GM12874 (cell line): ENCODE measurements at regions not wholly inside any gene's neighbourhood (a gene's known extent, or its start where the extent isn't known, plus 50 kb on each side); places are given as distances from the start of the nearest gene placed in this dataset.

ENCODE experiments used
- CTCF ChIP-seq: IDR thresholded peaks from 2 replicates; pipeline ENCODE4 v1.5.1; 2011; ENCODE audit warnings: low read depth, mild to moderate bottlenecking, control low read depth, low read length, moderate library complexity; ENCODE audit not compliant: insufficient read depth

DNA sequence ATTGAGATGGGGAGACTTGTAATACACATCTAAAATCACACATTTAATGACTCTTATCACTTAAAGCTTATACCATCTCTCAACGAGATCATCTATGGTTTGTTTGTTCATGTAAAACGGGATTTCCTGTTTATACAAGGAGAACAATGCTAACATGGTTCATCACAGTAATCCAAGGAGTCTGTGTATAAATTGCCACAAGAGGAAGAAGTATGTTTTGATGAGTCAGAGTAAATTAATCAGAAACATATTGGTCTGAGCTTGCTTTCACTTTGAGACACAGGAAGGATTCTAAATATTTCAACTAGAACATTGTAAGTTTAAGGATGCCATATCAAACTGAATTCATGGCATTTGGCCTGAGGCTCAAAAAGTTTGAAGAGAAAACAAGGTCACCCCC is 594.1 kb downstream of the GLUD2 start:
- TF ChIP-seq CTCF, result no peak

GRCh38 chrX:121642415-121642814 is 595.0 kb downstream of the GLUD2 start:
- TF ChIP-seq CTCF, result no peak

DNA sequence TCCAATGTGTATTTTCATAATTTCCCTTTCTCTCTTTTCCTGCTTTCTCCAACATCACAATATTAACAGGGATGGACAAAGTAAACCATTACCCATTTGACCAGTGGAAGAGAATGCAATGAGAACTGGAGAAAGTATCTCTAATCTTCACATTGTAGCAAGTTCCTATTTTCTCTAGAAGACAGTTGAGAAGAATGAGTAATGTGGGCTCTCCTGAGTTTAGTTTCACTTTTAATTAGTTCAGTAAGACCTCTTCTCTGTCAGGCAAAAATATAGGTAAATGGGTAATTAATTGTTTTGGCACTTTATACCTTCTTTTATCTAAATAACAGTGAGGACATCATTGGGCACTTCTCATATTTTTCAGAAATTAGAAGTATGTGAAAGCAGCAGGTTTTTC is 602.0 kb downstream of the GLUD2 start:
- TF ChIP-seq CTCF, result no peak

DNA sequence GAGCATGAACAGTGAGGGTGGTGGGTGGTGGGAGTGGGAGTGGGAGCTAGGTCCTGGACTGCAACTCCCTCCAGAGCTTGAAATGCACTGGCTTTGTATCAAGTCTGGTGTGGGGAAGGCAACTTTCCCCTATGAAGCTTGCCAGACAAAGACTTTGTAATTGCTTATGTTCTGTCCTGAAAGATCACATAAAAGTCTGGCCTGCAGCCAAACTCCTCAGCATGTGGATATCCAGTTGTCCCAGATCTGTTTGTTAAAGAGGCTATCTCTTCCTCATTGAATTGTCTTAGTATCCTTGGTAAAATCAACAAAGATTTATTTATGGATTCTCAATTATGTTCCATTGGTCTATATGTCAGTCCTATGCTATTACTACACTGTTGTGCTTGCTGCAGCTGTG is 607.9 kb downstream of the GLUD2 start:
- TF ChIP-seq CTCF, result no peak

DNA sequence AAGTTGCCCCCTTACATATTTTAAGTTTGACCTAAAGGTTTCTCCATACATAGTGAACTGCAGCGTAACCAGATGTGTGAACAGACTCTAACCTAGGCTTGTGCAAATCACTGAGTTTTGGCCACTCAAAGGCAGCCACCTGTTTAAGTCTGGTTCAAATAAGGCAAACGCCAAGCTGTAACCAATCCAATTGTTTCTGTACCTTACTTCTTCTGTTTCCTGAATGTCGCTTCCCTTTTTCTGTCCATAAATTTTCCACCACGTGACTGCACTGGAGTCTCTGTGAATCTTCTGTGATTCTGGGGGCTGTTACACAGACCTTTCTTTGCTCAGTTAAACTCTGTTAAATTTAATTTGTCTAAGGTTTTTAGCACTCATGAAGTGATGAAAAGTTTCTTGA is 618.8 kb downstream of the GLUD2 start:
- no peak for TF ChIP-seq CTCF

- TF ChIP-seq CTCF, result no peak
Observed at GRCh38 chrX:121671649-121672048, 624.2 kb downstream of the GLUD2 start.

DNA sequence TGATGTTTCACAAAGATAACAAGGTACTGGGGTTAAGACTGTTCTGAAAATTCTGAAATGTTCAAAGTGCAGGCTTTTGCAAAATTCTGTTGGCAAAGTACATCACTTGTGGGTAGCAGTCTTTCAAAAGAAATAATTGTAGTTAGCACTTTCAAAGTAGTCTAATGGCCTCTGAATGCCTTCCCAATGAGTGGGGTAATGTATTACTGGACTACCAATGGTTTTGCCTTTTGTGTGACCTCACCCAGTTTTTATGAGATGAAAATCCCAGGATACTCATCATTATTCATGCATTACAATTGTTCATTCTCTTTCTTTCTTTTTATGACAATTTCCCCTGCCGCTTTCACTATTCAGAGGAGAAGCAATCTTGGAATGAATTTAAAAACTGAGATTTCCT is 686.1 kb downstream of the GLUD2 start:
- TF ChIP-seq CTCF, result no peak

GRCh38 chrX:121746105-121746504 is 698.7 kb downstream of the GLUD2 start:
- TF ChIP-seq CTCF, result no peak
